ENCODE measurements at regions not wholly inside any gene's neighbourhood (a gene's known extent, or its start where the extent isn't known, plus 50 kb on each side); places are given as distances from the start of the nearest gene placed in this dataset.

DNA sequence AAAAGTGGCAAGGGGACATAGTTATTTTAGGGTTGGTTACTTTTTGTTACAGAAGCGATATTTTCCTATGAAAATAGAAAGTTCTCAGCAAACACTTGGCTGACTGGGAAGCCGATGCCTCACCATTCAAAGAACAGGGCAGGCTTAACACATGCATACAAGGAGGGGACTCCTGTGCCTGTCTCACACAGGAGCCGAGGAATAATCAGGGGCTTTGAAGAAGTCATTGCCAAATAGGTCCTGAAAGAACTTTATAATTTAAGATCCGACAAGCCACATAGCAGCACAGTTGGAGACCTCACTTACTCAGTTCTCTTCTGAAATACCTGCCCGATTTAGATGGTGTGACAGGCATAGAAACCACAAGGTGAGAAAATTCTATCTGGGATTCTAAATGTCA, 389.8 kb downstream of the EMP1 start (continued):
- TF ChIP-seq REST (IDR thresholded peaks at IDR 0.05; ENCODE audit: low read depth, low read length): no peak
- TF ChIP-seq CTCF (IDR thresholded peaks at IDR 0.05): no peak

- Histone ChIP-seq H3K79me2 (ENCODE audit: insufficient read depth) (no peaks in the 10 kb centered on the region), H3K9me3 (no peaks in the 10 kb centered on the region), H3K27me3 (ENCODE audit: insufficient read depth) (no peaks in the 10 kb centered on the region), H3K36me3 (replicated peaks in 1 of 2; ENCODE audit: control insufficient read depth in 1 of 2, insufficient read depth in 2 of 2, low read length in 1 of 2) (no peaks in the 10 kb centered on the region), H3K4me3 (ENCODE audit: low read depth in 2 of 2, low read length in 1 of 2) (no peak overlapping the region), H3F3A (replicated peaks; ENCODE audit: insufficient read depth) (no peaks in the 10 kb centered on the region), H4K20me1 (ENCODE audit: insufficient read depth) (no peaks in the 10 kb centered on the region), H3K9ac (no peak overlapping the region), H3K27ac (ENCODE audit: low read depth in 2 of 2, low read length in 1 of 2) (no peak overlapping the region), H3K9me2 (no peaks in the 10 kb centered on the region), H3K4me1 (ENCODE audit: control insufficient read depth in 1 of 2, insufficient read depth in 2 of 2, low read depth in 1 of 2, low read length in 1 of 2) (no peaks in the 10 kb centered on the region), H3K4me2 (no peak overlapping the region), H2AFZ (ENCODE audit: low read depth) (no peak overlapping the region)
- 26% methylated on average over 2 of the region's 2 CpGs for WGBS (ENCODE audit: low lambda C conversion rate)
- CTCF ChIA-PET: no interaction called here
- TF ChIP-seq ELF1 (IDR thresholded peaks at IDR 0.05): no peak
- TF ChIP-seq MXI1 (IDR thresholded peaks at IDR 0.05; ENCODE audit: low read depth, low read length): no peak
- TF ChIP-seq EZH2phosphoT487 (IDR thresholded peaks at IDR 0.05; ENCODE audit: borderline replicate concordance, low read depth): no peak
- no peak for TF ChIP-seq YY1 (IDR thresholded peaks at IDR 0.05; ENCODE audit: low read depth)
- TF ChIP-seq, protein P1, sequence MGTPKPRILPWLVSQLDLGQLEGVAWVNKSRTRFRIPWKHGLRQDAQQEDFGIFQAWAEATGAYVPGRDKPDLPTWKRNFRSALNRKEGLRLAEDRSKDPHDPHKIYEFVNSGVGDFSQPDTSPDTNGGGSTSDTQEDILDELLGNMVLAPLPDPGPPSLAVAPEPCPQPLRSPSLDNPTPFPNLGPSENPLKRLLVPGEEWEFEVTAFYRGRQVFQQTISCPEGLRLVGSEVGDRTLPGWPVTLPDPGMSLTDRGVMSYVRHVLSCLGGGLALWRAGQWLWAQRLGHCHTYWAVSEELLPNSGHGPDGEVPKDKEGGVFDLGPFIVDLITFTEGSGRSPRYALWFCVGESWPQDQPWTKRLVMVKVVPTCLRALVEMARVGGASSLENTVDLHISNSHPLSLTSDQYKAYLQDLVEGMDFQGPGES (IDR thresholded peaks at IDR 0.05; ENCODE audit: low read depth, low read length): no peak
- TF ChIP-seq POLR2AphosphoS5 (IDR thresholded peaks at IDR 0.05; ENCODE audit: low read depth, low read length): no peak
- TF ChIP-seq SIN3A (IDR thresholded peaks at IDR 0.05; ENCODE audit: borderline replicate concordance, low read depth, low read length): no peak
- TF ChIP-seq NRF1 (IDR thresholded peaks at IDR 0.05; ENCODE audit: low read depth, low read length): no peak
- no peak for TF ChIP-seq SMC3 (IDR thresholded peaks at IDR 0.05; ENCODE audit: low read depth, low read length)
- no peak for TF ChIP-seq RFX5 (IDR thresholded peaks at IDR 0.05; ENCODE audit: low read length)
- no peak for TF ChIP-seq GATA2 (CRISPR knock-in tag; IDR thresholded peaks at IDR 0.05)
- TF ChIP-seq MEF2A (IDR thresholded peaks at IDR 0.05; ENCODE audit: borderline replicate concordance, low read depth): no peak
- TF ChIP-seq GABPA (IDR thresholded peaks at IDR 0.05; ENCODE audit: low read depth): no peak
- TF ChIP-seq, protein P2, sequence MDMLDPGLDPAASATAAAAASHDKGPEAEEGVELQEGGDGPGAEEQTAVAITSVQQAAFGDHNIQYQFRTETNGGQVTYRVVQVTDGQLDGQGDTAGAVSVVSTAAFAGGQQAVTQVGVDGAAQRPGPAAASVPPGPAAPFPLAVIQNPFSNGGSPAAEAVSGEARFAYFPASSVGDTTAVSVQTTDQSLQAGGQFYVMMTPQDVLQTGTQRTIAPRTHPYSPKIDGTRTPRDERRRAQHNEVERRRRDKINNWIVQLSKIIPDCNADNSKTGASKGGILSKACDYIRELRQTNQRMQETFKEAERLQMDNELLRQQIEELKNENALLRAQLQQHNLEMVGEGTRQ (IDR thresholded peaks at IDR 0.05; ENCODE audit: borderline replicate concordance, low read depth, low read length): no peak
- TF ChIP-seq MAX (IDR thresholded peaks at IDR 0.05; ENCODE audit: low read depth): no peak
- no peak for TF ChIP-seq FOXJ3 (CRISPR knock-in tag; IDR thresholded peaks at IDR 0.05)
- TF ChIP-seq RCOR1 (IDR thresholded peaks at IDR 0.05; ENCODE audit: low read length): no peak
- TF ChIP-seq RAD21 (IDR thresholded peaks at IDR 0.05; ENCODE audit: low read length): no peak
- no peak for TF ChIP-seq RXRA (IDR thresholded peaks at IDR 0.05; ENCODE audit: borderline replicate concordance, low read depth)
- POLR2A ChIA-PET: no interaction called here
- no peak for DNase-seq
Observed at GRCh38 chr12:13584541-13584940, 388.0 kb downstream of the EMP1 start.

Measured in SK-N-SH (cell line).